ENCODE measurements at regions not wholly inside any gene's neighbourhood (a gene's known extent, or its start where the extent isn't known, plus 50 kb on each side); places are given as distances from the start of the nearest gene placed in this dataset.
"Not testable (repeated sequence)": the region's sequence is repeated elsewhere in the genome, so short reads cannot be mapped to it uniquely, and the experiment has no call there.

DNA sequence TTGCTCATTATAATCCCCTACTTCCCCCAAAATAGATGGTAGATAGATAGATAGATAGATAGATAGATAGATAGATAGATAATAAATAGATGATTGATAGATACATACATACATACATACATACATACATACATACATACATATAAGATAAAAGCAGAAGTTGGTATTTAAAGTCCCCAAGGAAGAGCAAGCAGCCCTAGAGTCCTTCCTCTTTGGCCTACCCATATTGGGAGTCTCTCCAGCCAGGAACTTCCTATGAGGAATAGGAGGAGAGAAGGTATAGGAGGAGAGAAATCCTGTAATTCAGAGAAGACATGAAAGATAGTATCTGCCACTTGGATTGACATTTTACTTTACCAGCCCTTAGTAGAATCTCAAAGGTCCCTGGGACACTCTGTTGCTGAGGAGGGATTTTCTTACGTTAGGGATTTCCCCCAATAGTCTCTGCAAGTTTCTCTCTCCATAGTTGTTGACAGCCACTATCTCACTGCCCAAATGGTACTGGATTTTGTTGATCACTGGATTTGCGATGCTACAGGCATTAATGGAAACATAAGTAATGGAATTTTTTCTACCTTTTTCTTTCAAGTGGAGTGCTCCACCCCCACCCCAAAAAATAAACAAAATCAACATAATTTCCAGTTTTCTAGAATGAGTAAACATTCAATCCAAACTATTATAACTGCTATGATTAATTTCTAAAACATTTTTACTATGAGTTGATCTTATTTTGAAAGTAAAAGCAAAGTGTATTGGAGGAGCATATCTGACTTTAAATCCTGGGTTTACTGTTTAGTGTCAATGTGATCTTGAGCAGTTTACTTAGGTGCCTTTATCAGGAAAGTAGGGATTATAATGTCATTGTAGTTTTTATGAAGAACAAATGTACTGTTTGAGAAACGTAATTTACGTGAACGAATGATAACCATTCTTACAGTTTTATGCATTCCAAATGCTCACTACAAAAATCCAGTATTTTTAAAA lies 93.2 kb upstream of the TNFSF4 start:
- DNase-seq, result no peak

DNA sequence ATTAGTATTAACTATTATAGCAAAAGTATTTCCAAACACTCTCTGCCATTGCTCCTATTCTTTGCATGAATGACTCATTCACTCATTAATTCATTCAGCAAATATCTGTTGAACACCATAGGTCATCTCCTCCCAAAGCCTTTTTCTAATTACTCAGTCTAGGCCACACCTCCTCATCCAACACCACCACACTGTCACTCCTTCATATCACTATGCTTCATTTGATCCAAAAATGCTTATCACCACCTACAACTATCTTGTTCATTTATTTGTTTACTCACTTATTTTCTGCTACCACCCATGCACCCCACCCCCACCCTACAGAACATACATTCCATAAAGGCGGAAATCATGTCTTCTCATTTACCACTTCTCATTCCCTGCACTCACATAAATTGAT lies 94.4 kb upstream of the TNFSF4 start:
- no peak for DNase-seq

DNA sequence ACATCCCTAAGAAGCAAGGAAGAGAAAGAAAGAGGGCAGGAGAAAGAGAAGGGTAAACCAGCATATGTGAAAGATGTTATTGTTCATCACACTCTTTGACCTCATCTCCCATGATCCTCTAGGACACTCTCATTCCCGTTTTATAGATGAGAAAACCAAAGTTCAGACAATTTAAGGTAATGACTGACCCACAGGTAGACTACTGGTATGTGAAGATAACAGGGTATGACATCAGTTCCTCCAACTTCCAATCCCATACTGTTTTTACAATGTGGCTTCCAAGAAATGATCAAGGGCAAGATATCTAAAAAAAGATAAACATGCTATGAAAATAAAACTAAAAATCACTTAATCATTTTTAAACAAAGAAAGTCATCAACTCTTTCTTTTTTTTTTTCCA lies 95.2 kb upstream of the TNFSF4 start:
- no peak for DNase-seq

DNA sequence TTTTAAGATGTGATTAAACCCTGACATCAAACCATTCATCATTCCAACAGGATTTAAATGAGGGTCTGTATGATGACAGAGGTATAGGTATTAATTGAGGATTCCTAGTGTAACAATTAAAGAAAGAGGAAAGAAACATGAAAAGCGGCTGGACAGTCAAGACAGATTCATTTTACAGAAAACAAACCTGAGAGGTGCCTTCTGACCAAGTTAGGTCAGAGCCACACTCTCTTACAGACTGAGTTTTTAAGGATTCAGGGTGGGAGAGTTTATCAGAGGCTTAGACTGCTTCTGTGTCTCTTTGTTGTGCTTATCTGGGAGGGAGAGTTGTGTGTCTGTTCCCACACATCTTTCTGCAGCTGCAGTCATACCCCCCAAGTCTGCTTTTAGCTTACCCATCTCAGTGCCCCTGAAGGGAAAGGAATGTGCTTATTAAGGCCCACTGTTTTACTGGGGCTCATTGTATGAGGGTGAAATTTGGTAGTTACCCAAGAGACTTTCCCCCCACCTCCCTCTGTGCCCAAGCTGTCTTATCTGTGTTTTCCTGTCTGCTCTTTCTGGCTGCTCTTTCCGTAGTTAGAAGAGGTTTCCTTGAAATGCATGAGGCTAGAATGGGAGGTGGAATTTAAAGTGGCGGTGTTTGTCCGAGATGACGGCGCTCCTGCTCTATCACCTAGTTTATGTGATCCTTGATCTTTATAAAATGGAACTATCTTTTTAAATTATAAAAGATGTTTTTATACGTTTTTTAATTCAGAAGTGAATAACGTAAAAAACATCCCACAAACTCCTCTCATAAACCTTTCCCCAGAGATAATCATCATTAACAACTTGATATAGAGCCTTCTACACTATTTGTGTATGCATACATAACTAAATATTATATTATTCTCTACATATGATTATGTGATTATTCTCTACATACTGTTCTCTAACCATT lies 96.0 kb upstream of the TNFSF4 start:
- DNase-seq, result no peak

DNA sequence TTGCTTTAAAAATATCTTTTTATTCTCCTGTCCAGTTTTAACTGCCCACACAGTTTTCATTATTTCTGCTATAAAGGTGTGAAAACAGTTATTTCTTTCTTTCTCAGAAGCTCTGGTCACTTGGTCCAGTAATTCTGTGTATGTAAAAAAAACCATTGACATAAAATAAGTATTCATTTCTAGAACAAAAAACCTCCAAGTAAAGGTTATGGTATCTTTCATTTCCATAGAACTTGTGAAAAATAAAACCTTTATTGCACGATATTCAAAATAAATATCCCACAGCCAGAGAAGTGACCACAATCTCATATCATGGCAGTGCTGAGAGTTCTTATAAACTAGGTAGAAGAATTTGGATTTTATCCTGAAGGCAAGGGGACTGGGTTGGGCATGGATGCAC lies 96.9 kb upstream of the TNFSF4 start:
- DNase-seq, result no peak

DNA sequence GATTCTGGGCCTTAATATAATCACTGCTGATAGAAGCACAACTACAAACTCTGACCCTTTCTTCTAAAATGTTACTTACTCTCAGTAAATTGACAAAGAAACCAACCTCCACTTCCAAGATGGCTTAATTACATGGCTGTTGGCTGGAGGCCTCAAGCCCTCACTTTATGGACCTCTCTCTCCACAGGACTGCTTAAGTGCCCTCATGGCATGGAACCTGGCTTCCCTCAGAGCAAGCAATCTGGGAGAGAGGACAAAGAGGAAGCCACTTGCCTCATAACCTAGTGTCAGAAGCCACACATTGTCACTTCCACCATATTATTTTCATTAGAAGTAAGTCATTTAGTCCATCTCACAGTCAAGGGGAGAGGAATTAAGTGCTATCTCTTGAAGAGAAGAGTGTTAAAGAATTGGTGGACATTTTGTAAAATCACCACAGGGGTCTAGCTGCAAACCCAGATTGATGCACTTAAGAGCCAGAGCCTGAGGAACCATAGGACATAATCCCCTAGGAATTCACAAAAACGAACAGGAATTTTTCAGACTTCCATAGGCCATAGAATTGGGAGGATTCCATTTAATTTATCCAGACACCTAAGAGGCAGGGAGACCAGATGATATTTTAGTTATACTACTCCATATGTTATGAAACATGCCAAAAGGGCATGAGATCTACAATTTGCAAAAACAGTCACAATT lies 97.5 kb upstream of the TNFSF4 start:
- DNase-seq, result no peak

DNA sequence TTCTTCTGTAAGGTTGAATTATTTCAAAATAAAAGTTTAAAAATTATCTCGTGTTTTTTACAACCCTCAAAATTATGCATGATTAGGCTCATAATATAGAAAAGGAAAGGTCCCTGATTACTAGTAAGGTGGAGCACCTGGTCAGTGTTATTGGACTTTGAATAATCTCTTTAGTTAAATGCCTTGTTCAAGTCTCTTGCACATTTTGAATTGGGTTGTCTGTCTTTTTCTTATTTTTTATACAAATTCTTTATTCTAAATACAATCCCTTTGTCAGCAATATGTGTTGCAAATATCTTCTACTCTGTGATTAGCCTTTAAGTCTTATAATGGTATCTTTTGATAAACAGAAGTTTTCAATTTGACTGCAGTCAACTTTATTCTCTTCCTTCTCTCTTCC lies 100.7 kb upstream of the TNFSF4 start:
- no peak for DNase-seq

DNA sequence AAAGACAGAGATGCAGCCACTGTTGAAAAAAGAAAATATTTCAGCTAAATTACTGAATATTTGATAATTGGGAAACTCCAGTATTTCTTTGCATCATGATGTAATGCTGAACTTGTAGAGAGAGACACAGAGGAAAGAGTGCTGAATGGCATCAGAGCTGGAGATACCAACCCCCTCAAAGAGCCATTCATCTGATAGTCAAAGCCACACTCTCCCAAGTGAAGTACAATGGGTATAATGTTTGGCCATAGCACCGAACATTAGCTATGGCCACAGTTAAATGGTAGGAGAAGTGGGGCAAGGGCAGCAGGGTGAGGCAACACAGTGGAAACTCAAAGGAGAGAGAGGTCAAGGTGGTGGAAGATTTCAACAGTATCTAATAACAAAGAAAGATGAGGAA lies 107.5 kb upstream of the TNFSF4 start:
- DNase-seq, result no peak

DNA sequence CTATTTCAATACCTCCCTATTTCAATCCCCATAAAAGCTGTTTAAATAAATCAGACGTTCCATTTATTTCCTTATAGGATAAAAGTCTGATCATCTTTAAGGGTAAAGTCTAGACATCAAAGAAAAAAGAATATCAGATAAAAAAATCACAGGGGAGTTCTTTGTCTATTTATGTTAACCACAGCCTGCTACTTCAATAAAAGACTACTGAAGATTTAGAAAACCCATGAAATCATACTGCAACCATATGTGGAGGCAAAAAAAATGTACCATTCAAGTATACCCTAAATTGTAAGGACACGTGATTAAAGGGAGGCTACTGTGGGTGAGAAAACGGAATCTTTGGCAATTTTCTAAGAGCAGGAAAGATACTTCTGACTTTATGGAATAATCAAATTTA lies 108.2 kb upstream of the TNFSF4 start:
- DNase-seq, result no peak

DNA sequence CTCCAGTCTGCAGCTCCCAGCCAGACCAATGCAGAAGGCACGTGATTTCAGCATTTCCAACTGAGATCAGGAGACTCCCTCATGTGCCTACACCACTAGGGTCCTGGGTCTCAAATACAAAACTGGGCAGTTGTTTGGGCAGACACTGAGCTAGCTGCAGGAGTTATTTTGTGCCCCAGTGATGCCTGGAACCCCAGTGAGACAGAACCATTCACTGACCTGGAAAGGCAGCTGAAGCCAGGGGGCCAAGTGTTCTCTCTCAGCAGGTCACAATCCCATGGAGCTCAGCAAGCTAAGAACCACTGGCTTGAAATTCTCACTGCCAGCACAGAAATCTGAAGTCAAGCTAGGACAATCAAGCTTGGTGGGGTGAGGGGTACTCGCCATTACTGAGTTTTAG lies 111.7 kb upstream of the TNFSF4 start:
- DNase-seq, result no peak

DNA sequence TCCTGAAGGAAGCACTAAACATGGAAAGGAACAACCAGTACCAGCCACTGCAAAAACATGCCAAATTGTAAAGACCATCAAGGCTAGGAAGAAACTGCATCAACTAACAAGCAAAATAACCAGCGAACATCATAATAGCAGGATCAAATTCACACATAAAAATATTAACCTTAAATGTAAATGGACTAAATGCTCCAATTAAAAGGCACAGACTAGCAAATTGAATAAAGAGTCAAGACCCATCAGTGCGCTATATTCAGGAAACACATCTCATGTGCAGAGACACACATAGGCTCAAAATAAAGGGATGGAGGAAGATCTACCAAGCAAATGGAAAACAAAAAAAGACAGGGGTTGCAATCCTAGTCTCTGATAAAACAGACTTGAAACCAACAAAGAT lies 117.2 kb upstream of the TNFSF4 start:
- DNase-seq, result not testable (repeated sequence)

DNA sequence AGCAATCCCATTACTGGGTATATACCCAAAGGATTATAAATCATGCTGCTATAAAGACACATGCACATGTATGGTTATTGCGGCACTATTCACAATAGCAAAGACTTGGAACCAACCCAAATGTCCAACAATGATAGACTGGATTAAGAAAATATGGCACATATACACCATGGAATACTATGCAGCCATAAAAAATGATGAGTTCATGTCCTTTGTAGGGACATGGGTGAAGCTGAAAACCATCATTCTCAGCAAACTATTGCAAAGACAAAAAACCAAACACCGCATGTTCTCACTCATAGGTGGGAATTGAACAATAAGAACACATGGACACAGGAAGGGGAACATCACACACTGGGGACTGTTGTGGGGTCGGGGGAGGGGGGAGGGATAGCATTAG lies 120.9 kb upstream of the TNFSF4 start:
- not testable (repeated sequence) for DNase-seq

DNA sequence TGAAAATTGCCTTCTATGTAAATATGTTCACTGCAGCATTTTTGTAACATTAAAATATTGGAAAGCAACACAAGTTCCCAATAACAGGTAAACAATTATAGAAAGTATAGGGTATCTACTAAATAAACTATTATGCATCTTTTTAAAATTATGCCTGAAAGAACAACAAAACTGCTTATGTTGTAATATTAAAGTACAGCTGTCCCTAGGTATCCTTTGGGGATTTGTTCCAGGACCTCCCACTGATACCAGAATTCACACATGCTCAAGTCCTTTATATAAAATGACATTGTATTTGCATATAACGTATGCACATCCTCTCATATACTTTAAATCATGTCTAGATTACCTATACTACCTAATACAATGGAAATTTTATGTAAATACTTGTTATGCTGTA lies 121.8 kb upstream of the TNFSF4 start:
- no peak for DNase-seq

DNA sequence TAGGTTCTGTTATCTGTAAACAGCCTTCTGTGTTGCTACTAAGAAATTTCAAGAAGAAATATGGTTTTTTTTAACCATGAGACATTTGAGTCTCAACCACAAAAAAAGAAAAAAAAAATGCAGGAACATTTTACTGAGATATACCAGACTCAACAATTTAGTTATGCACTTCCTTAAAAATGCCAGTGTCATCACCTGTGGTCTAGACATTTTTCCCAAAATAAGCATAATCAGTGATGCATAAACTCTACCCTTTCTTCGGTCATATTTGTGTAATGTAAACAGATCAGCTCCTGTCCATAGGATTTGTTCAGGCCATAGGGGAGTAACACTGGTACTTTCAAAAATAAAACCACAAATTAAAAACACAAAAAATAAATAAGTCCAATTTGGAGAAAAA lies 122.6 kb upstream of the TNFSF4 start:
- no peak for DNase-seq

DNA sequence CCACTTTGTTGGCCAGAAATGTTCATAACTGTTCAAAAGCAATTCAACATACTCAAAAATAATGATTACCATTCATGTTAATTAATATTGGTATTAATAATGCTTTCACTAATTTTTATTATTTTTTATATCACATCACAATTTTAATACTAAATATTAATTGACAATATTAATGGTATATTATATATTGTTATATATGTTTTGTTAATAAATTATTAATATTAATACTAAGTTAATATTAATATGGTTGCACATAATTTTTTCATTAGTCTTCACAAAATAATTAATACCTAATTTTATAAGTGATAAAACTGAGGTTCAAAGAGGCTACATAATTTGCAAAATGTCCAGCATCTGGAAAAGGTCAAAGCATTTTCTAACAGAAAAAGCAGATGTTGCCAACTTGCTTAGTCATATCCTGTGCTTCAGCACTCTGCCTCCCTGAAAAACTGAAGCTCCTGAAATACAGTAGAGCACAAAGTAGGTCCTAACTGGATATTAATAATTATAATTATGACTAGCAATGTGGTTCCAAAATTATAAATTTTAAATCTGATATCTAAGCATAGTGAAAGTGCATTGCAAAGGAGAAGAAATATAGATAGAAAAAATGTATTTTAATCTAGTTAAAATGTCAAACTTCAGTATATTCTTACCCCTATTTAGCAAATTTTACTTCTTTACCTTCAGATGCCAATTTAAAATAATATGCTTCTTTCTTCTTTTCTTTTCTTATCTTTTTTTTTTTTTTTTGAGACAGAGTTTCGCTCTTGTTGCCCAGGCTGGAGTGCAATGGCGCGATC lies 123.2 kb upstream of the TNFSF4 start:
- DNase-seq, result no peak

DNA sequence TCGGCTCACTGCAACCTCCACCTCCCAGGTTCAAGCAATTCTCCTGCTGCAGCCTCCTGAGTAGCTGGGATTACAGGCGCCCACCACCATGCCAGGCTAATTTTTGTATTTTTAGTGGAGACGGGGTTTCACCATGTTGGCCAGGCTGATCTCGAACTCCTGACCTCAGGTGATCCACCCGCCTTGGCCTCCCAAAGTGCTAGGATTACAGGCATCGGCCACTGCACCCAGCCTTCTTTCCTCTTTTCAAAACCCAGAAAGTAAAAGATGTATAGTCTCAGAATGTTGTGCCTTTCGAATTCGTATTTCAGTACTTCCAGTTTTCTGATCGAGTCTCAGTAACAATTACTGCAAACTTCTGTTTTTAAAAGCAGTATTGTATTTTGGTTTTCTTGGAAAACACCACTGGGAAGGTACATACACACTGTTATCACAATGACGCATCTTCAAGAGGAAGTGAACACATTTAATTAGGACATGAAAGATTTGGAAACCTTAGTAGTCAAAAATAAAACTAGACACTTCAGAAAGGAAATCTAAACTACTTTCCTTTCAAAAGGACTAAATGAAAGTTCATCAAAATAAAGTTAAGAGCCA lies 123.9 kb upstream of the TNFSF4 start:
- DNase-seq, result not testable (repeated sequence)

DNA sequence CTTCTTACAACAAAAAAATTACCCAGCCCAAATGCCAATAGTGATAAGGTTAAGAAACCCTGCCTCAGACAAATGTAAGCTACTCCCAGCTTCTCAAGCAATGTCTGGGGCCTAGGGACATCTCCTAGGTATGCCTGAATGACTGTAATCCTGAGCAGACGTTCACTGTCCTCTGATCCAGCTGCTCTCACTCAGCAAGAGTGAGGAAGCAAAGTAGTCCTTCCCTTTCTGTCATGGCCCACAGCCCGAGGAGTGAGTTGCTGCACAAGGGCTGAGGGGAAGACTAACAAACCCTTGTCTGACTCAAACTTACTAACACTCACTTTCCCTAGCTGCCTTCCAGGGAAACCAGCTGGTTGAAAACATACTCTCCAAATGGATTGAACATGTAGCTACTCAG lies 124.9 kb upstream of the TNFSF4 start:
- no peak for DNase-seq

DNA sequence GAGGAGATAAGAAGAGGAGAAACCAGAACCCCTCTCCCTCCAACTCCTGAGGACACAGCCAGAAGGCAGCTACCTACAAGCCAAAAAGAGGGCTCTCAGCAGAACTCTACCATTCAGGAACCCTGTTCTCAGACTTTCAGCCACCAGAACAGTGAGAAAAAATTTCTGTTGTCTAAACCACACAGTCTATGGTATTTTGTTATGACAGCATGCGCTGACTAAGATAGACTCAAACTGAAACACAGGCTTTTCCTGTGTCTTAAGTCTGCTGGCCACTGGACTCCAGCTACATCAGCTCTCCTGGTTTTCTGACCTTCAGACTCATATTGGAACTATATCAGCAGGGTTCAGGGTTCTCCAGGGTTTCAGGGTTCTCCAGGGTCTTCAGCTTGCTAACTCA lies 126.5 kb upstream of the TNFSF4 start:
- no peak for DNase-seq

DNA sequence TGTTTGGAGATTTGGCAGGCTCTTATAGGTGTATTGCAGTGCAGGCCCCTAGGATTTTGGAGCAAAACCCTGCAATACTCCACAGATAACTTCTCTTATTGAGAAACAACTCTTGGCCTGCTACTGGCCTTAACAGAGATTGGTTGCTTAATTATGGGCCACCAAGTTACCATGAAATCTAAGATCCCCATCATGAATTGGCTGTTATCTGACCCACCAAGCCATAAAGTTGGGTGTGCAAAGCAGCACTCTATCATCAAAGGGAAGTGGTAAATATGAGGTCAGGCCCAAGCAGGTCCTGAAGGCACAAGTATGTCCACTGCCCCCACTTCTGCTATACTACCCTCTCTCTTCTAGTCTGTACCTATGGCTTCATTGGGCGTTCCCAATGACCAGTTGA lies 130.0 kb upstream of the TNFSF4 start:
- no peak for DNase-seq

DNA sequence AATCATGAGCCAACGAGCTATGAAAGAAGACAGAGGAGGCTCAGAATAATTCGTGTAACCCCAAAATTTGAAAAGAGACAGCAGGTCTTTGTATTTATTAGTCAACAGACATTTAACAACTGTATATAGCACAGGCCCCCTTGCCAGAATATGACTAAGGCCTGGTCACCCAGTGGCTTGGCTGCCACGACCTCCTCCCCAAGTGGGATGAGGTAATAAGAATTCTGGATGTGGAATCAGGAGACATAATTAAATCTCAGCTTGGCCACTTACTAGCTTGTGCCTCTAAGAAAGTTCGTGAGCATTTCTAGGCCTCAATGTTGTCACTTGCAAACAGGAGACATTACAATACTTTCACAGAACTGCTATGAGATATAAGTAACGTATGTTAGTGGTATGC lies 134.2 kb upstream of the TNFSF4 start:
- no peak for DNase-seq

DNA sequence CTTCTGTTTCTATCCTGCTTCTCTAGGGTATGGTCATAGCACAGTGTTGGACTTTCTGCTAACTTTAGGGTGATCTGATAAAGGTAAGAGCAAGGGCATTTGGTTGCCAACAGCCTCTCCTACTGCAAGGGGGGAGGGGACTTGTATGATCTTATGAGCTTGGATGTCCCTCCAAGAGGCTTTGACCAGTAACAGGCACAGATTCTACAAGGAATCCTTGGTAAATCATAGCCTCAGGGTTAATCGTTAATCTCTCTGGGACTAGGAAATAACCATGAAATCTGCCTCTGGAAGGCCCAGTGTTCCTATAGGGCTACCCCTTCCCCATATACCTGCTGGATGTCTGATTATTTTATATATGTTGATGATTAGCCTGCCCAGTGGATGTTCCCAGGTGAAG lies 134.8 kb upstream of the TNFSF4 start:
- DNase-seq, result no peak

DNA sequence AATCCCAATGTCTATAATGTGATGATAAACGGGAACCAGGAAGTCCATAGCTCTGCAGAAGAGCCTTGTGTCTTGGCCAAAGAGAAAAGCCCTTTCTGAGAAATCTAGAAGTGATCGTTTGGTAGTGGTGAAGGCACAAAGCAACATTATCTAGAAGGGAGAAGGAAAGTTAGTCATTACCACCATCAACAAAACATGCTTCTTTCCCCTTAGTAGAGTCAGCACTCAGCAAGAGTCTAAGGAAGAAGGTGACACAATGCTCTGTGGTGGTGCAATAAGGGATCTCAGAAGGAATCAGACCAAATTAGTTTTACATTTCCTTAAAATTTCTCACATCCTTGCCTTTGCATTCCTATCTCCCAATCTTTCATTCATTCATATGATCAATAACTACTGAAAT lies 134.4 kb upstream of the PRDX6 start:
- no peak for DNase-seq

Data from hippocampal formation (tissue), 2 donors.